SK-N-SH treated with all-trans-retinoic acid at 6 μM for 48 hours (cell line): ENCODE measurements at regions not wholly inside any gene's neighbourhood (a gene's known extent, or its start where the extent isn't known, plus 50 kb on each side); places are given as distances from the start of the nearest gene placed in this dataset.

ENCODE experiments used
- BACH2 ChIP-seq: fragments of 250-450 bp; sonication (Bioruptor Pico); IDR thresholded peaks from 2 replicates; pipeline ENCODE4 v1.9.0; 2021; ENCODE audit warnings: mild to moderate bottlenecking, borderline replicate concordance
- CSDC2 ChIP-seq: fragments of 250-450 bp; sonication (Bioruptor Pico); IDR thresholded peaks from 2 replicates; pipeline ENCODE4 v1.5.0; 2020; ENCODE audit warnings: mild to moderate bottlenecking, moderate library complexity
- OSR1 ChIP-seq: fragments of 250-450 bp; sonication (Bioruptor Pico); IDR thresholded peaks from 2 replicates; pipeline ENCODE4 v1.8.0; 2022; ENCODE audit warnings: moderate library complexity, mild to moderate bottlenecking, inconsistent platforms
- PPARA ChIP-seq: fragments of 250-450 bp; sonication (Bioruptor Pico); IDR thresholded peaks from 2 replicates; pipeline ENCODE4 v1.5.0; 2020; ENCODE audit warnings: mild to moderate bottlenecking, borderline replicate concordance
- ZC3H10 ChIP-seq: fragments of 250-450 bp; sonication (Bioruptor Pico); IDR thresholded peaks from 2 replicates; pipeline ENCODE4 v1.5.1; 2021; ENCODE audit warnings: mild to moderate bottlenecking, moderate library complexity
- ZFP3 ChIP-seq: fragments of 250-450 bp; sonication (Bioruptor Pico); IDR thresholded peaks from 2 replicates; pipeline ENCODE4 v1.5.0; 2020; ENCODE audit warnings: mild to moderate bottlenecking, moderate library complexity
- ZFP30 ChIP-seq: fragments of 450-650 bp; formaldehyde crosslinking; IDR thresholded peaks from 2 replicates; pipeline ENCODE4 v1.5.0; 2022; ENCODE audit warnings: mild to moderate bottlenecking, moderate library complexity
- ZNF8 ChIP-seq: fragments of 450-650 bp; formaldehyde crosslinking; IDR thresholded peaks from 2 replicates; pipeline ENCODE4 v1.5.0; 2020; ENCODE audit warnings: mild to moderate bottlenecking, moderate library complexity
- TF ChIP-seq, protein P1 (sequence below): fragments of 250-450 bp; sonication (Bioruptor Pico); IDR thresholded peaks from 2 replicates; pipeline ENCODE4 v1.8.0; 2020; ENCODE audit warnings: mild to moderate bottlenecking, moderate library complexity, borderline replicate concordance
- TF ChIP-seq, protein P2 (sequence below): fragments of 250-450 bp; sonication (Bioruptor Pico); IDR thresholded peaks from 2 replicates; pipeline ENCODE4 v1.5.0; 2020; ENCODE audit warnings: mild to moderate bottlenecking, moderate library complexity
- TF ChIP-seq, protein P3 (sequence below): fragments of 250-450 bp; sonication (Bioruptor Pico); IDR thresholded peaks from 2 replicates; pipeline ENCODE4 v1.5.1; 2020; ENCODE audit warnings: low read depth, mild to moderate bottlenecking, moderate library complexity

DNA sequence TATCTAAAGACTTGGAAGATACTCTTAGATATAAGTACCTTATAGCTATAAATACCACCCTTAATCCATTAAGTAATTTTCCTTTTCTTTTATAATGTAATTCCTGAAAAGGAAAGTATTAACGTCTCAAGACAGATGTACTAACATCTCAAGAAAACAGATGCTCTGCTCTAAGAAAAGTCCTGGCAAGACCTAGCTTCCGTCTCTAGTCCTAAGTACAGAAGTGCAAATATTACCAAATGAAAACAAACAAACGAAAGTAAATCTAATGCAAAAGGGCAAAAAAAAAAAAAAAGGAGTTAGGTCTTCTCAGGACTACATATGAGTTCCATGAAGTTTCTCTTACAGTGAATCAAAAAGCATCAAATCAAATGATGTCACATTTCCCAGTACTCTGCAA is 106.8 kb upstream of the PDE10A start:
- TF ChIP-seq, protein P1, sequence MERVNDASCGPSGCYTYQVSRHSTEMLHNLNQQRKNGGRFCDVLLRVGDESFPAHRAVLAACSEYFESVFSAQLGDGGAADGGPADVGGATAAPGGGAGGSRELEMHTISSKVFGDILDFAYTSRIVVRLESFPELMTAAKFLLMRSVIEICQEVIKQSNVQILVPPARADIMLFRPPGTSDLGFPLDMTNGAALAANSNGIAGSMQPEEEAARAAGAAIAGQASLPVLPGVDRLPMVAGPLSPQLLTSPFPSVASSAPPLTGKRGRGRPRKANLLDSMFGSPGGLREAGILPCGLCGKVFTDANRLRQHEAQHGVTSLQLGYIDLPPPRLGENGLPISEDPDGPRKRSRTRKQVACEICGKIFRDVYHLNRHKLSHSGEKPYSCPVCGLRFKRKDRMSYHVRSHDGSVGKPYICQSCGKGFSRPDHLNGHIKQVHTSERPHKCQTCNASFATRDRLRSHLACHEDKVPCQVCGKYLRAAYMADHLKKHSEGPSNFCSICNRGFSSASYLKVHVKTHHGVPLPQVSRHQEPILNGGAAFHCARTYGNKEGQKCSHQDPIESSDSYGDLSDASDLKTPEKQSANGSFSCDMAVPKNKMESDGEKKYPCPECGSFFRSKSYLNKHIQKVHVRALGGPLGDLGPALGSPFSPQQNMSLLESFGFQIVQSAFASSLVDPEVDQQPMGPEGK (CRISPR knock-in tag), result no peak
- TF ChIP-seq, protein P2, sequence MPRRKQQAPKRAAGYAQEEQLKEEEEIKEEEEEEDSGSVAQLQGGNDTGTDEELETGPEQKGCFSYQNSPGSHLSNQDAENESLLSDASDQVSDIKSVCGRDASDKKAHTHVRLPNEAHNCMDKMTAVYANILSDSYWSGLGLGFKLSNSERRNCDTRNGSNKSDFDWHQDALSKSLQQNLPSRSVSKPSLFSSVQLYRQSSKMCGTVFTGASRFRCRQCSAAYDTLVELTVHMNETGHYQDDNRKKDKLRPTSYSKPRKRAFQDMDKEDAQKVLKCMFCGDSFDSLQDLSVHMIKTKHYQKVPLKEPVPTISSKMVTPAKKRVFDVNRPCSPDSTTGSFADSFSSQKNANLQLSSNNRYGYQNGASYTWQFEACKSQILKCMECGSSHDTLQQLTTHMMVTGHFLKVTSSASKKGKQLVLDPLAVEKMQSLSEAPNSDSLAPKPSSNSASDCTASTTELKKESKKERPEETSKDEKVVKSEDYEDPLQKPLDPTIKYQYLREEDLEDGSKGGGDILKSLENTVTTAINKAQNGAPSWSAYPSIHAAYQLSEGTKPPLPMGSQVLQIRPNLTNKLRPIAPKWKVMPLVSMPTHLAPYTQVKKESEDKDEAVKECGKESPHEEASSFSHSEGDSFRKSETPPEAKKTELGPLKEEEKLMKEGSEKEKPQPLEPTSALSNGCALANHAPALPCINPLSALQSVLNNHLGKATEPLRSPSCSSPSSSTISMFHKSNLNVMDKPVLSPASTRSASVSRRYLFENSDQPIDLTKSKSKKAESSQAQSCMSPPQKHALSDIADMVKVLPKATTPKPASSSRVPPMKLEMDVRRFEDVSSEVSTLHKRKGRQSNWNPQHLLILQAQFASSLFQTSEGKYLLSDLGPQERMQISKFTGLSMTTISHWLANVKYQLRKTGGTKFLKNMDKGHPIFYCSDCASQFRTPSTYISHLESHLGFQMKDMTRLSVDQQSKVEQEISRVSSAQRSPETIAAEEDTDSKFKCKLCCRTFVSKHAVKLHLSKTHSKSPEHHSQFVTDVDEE (CRISPR knock-in tag), result no peak
- no peak for TF ChIP-seq ZFP3 (CRISPR knock-in tag)
- TF ChIP-seq PPARA, result no peak
- no peak for TF ChIP-seq BACH2 (CRISPR knock-in tag)
- TF ChIP-seq OSR1 (CRISPR knock-in tag), result no peak
- TF ChIP-seq ZC3H10, result no peak
- no peak for TF ChIP-seq ZFP30
- no peak for TF ChIP-seq CSDC2 (CRISPR knock-in tag)
- TF ChIP-seq, protein P3, sequence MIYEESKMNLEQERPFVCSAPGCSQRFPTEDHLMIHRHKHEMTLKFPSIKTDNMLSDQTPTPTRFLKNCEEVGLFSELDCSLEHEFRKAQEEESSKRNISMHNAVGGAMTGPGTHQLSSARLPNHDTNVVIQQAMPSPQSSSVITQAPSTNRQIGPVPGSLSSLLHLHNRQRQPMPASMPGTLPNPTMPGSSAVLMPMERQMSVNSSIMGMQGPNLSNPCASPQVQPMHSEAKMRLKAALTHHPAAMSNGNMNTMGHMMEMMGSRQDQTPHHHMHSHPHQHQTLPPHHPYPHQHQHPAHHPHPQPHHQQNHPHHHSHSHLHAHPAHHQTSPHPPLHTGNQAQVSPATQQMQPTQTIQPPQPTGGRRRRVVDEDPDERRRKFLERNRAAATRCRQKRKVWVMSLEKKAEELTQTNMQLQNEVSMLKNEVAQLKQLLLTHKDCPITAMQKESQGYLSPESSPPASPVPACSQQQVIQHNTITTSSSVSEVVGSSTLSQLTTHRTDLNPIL (CRISPR knock-in tag), result no peak
- no peak for TF ChIP-seq ZNF8 (CRISPR knock-in tag)
